GM21390 (cell line): ENCODE measurements at regions not wholly inside any gene's neighbourhood (a gene's known extent, or its start where the extent isn't known, plus 50 kb on each side); places are given as distances from the start of the nearest gene placed in this dataset.

Source experiments
- ATAC-seq: cut with Tn5 transposase; IDR thresholded peaks from one replicate; pipeline ENCODE4 v1.9.1; 2021; ENCODE audit not compliant: unreplicated experiment

GRCh38 chr7:19235680-19236079, 90.5 kb upstream of the FERD3L start:
- ATAC-seq: no peak

- ATAC-seq: no peak
These were observed 79.7 kb upstream of the FERD3L start for GRCh38 chr7:19224951-19225350.

GRCh38 chr7:19215412-19215811, 70.2 kb upstream of the FERD3L start:
- ATAC-seq: no peak

- ATAC-seq: no peak
These were observed 68.5 kb upstream of the FERD3L start for GRCh38 chr7:19213746-19214145.

- no peak for ATAC-seq
These were observed 65.7 kb upstream of the FERD3L start for GRCh38 chr7:19210893-19211413.

- ATAC-seq: no peak
These were observed 64.0 kb upstream of the FERD3L start for GRCh38 chr7:19209166-19209696.

- ATAC-seq: no peak
These were observed 61.5 kb upstream of the FERD3L start for GRCh38 chr7:19206721-19207120.

- no peak for ATAC-seq
These were observed 58.5 kb upstream of the FERD3L start for GRCh38 chr7:19203686-19204085.

- ATAC-seq: no peak
These were observed 57.4 kb upstream of the FERD3L start for GRCh38 chr7:19202599-19202998.
